HG03460 (cell line): ENCODE measurements at regions not wholly inside any gene's neighbourhood (a gene's known extent, or its start where the extent isn't known, plus 50 kb on each side); places are given as distances from the start of the nearest gene placed in this dataset.
"Not testable (repeated sequence)": the region's sequence is repeated elsewhere in the genome, so short reads cannot be mapped to it uniquely, and the experiment has no call there.

Experiments
- ATAC-seq: cut with Tn5 transposase; IDR thresholded peaks from one replicate; pipeline ENCODE4 v1.9.1; 2021; ENCODE audit not compliant: unreplicated experiment

- ATAC-seq = no peak
Measured at GRCh38 chr5:4013106-4013898, 417.7 kb downstream of the IRX1 start.

GRCh38 chr5:4015709-4016108, 420.1 kb downstream of the IRX1 start:
- ATAC-seq = no peak

- no peak for ATAC-seq
Measured at GRCh38 chr5:4017076-4017803, 421.6 kb downstream of the IRX1 start.

GRCh38 chr5:4018007-4018406, 422.4 kb downstream of the IRX1 start:
- no peak for ATAC-seq

- no peak for ATAC-seq
Measured at GRCh38 chr5:4019009-4019769, 423.6 kb downstream of the IRX1 start.

- no peak for ATAC-seq
Measured at GRCh38 chr5:4019841-4020240, 424.2 kb downstream of the IRX1 start.

GRCh38 chr5:4020400-4020799, 424.8 kb downstream of the IRX1 start:
- ATAC-seq = no peak

- ATAC-seq = no peak
Measured at GRCh38 chr5:4022056-4022670, 426.5 kb downstream of the IRX1 start.

GRCh38 chr5:4023091-4023752, 427.6 kb downstream of the IRX1 start:
- ATAC-seq = no peak

GRCh38 chr5:4023753-4024335, 428.2 kb downstream of the IRX1 start:
- no peak for ATAC-seq

GRCh38 chr5:4027088-4027734, 431.6 kb downstream of the IRX1 start:
- ATAC-seq = no peak

GRCh38 chr5:4028384-4028783, 432.8 kb downstream of the IRX1 start:
- ATAC-seq = no peak

- ATAC-seq = not testable (repeated sequence)
Measured at GRCh38 chr5:4033546-4033945, 437.9 kb downstream of the IRX1 start.

- ATAC-seq = no peak
Measured at GRCh38 chr5:4036861-4037260, 441.2 kb downstream of the IRX1 start.

- no peak for ATAC-seq
Measured at GRCh38 chr5:4038994-4039393, 443.4 kb downstream of the IRX1 start.

- no peak for ATAC-seq
Measured at GRCh38 chr5:4042311-4042710, 446.7 kb downstream of the IRX1 start.

- ATAC-seq = no peak
Measured at GRCh38 chr5:4043135-4043534, 447.5 kb downstream of the IRX1 start.

- ATAC-seq = no peak
Measured at GRCh38 chr5:4044881-4045280, 449.2 kb downstream of the IRX1 start.

- no peak for ATAC-seq
Measured at GRCh38 chr5:4048398-4048797, 452.8 kb downstream of the IRX1 start.

GRCh38 chr5:4050203-4050602, 454.6 kb downstream of the IRX1 start:
- ATAC-seq = no peak
